Uterus (tissue), 2 donors: ENCODE measurements at regions not wholly inside any gene's neighbourhood (a gene's known extent, or its start where the extent isn't known, plus 50 kb on each side); places are given as distances from the start of the nearest gene placed in this dataset.

Experiments used
- CTCF ChIP-seq, 4 experiments: fragments of 200-600 bp in 2 of 4; fragments of 450-650 bp in 2 of 4; sonication (generic) in 2 of 4; IDR thresholded peaks; one replicate each; pipeline ENCODE4 v1.5.1; 2016 to 2019; ENCODE audit warnings: antibody characterized with exemption in 4 of 4, mild to moderate bottlenecking in 2 of 4, moderate library complexity in 1 of 4
- POLR2A ChIP-seq, 2 donors: fragments of 450-650 bp; IDR thresholded peaks; one replicate each; pipeline ENCODE4 v1.6.1; 2016; ENCODE audit warnings: antibody characterized with exemption in 2 of 2, mild to moderate bottlenecking in 1 of 2, moderate library complexity in 1 of 2

- TF ChIP-seq CTCF (IDR thresholded peaks at IDR 0.05) (no peak), POLR2A (IDR thresholded peaks at IDR 0.05) (no peak)
These were observed 123.0 kb downstream of the C16orf95 start for GRCh38 chr16:87194172-87194571.
